ENCODE measurements at regions not wholly inside any gene's neighbourhood (a gene's known extent, or its start where the extent isn't known, plus 50 kb on each side); places are given as distances from the start of the nearest gene placed in this dataset.

DNA sequence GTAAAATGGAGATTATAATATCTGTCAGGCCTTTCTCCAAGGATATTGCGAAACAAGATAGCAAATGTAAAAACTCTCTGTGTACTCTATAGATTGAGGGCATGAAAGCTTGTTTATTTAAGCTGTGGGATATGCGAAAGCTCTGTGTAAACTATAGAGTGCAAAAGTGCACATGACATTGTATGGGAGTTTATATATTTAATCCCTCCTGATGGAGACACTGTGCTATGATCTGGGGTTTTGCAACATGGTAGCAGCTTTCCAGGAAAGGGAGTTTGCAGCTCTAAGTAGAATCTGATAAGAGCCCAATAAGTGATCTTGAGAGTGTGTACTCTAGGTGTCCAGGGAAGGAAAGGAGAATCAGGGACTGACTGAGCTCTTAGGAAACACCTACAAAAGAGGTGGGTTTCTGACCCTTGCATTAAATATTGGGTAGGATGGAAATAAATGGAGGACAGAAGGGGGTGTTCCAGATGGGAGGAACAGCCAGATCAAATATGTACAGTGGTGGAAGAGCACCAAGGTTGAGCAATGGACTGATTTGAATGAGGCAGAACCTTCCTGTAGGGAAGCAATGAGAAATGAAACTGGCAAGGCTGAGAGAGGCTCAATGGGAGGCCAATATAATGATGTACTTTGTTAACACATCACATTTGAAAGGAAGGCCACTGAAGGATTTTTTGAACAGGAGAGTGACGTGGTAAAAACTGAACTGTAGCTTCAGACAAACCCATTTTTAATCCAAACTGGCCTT is 450.1 kb downstream of the GJA1 start:
- ChIA-PET CTCF (ENCODE audit: low intra/inter-chr PET ratio, low total read pairs) (no interaction called here), POLR2A (no interaction called here)
- H2AFZ ChIP-seq (ENCODE audit: low read length) = no peak overlapping the region
- no peaks in the 10 kb centered on the region for H3K36me3 ChIP-seq (replicated peaks in 1 of 2; ENCODE audit: control insufficient read depth in 1 of 2, insufficient read depth in 2 of 2, low read length in 2 of 2)
- H3K4me3 ChIP-seq (replicated peaks in 1 of 3; ENCODE audit: insufficient read depth in 1 of 3, low read depth in 2 of 3, low read length in 3 of 3) = no peak overlapping the region
- in situ Hi-C loops (cut with HindIII; ENCODE audit: extremely low pct_ligation_motif_present, low pct_unique_long_range_greater_than_20kb) (no loop called here), intact Hi-C loops (cut with micrococcal nuclease; ENCODE audit: unreplicated experiment) (no loop called here)
- H3K79me2 ChIP-seq (ENCODE audit: insufficient read depth, low read length) = no peaks in the 10 kb centered on the region
- no peak overlapping the region for H3K27ac ChIP-seq (ENCODE audit: extremely low read length, insufficient read depth, low read length)
- BruUV-seq (replicated peaks) = no TSS peak
- no peaks in the 10 kb centered on the region for H4K20me1 ChIP-seq (ENCODE audit: insufficient read depth, low read length)
- ATAC-seq (peak; percentile 99), FAIRE-seq (no peak), DNase-seq (ENCODE audit: low spot score) (peak; percentile 74)
- peak overlapping the region; percentile 4; the same call in 1 of the 2 replicates for H3K4me2 ChIP-seq (ENCODE audit: low read depth, low read length)
- H3K9ac ChIP-seq (ENCODE audit: insufficient read depth, low read depth, low read length) = no peak overlapping the region
- no peaks in the 10 kb centered on the region for H3K9me3 ChIP-seq (ENCODE audit: low read length)
- no peaks in the 10 kb centered on the region for H3K27me3 ChIP-seq (ENCODE audit: control insufficient read depth in 1 of 2, insufficient read depth in 2 of 2, low read length in 2 of 2)
- WGBS (ENCODE audit: low lambda C conversion rate) = 15% methylated on average over 3 of the region's 3 CpGs
- H3K4me1 ChIP-seq (ENCODE audit: insufficient read depth, low read length) = peaks cover 15% of the 10 kb centered on the region
- TF ChIP-seq GATAD1 (CRISPR knock-in tag; IDR thresholded peaks at IDR 0.05) = 0 out of 2 replicates have a peak, but pooled peaks have one; percentile 36
- TF ChIP-seq PPARG (CRISPR knock-in tag; conservative IDR thresholded peaks at IDR 0.05) = peak; percentile 50; the same call in 1 of the 2 replicates
- no peak for TF ChIP-seq IKZF1 (IDR thresholded peaks at IDR 0.05)
- TF ChIP-seq, protein P1, sequence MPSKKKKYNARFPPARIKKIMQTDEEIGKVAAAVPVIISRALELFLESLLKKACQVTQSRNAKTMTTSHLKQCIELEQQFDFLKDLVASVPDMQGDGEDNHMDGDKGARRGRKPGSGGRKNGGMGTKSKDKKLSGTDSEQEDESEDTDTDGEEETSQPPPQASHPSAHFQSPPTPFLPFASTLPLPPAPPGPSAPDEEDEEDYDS (CRISPR knock-in tag; IDR thresholded peaks at IDR 0.05) = no peak
- TF ChIP-seq ZNF652 (CRISPR knock-in tag; IDR thresholded peaks at IDR 0.05; ENCODE audit: borderline replicate concordance, low read depth) = no peak; the same call in 1 of the 2 replicates
- no peak for TF ChIP-seq TAF1 (CRISPR knock-in tag; IDR thresholded peaks at IDR 0.05)
- TF ChIP-seq ZBTB1 (CRISPR knock-in tag; IDR thresholded peaks at IDR 0.05; ENCODE audit: borderline replicate concordance) = no peak
- TF ChIP-seq, protein P2, sequence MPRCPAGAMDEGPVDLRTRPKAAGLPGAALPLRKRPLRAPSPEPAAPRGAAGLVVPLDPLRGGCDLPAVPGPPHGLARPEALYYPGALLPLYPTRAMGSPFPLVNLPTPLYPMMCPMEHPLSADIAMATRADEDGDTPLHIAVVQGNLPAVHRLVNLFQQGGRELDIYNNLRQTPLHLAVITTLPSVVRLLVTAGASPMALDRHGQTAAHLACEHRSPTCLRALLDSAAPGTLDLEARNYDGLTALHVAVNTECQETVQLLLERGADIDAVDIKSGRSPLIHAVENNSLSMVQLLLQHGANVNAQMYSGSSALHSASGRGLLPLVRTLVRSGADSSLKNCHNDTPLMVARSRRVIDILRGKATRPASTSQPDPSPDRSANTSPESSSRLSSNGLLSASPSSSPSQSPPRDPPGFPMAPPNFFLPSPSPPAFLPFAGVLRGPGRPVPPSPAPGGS (CRISPR knock-in tag; IDR thresholded peaks at IDR 0.05) = no peak
- no peak for TF ChIP-seq PHF21A (CRISPR knock-in tag; IDR thresholded peaks at IDR 0.05)
- no peak for TF ChIP-seq ZFY (CRISPR knock-in tag; IDR thresholded peaks at IDR 0.05)
- TF ChIP-seq, protein P3, sequence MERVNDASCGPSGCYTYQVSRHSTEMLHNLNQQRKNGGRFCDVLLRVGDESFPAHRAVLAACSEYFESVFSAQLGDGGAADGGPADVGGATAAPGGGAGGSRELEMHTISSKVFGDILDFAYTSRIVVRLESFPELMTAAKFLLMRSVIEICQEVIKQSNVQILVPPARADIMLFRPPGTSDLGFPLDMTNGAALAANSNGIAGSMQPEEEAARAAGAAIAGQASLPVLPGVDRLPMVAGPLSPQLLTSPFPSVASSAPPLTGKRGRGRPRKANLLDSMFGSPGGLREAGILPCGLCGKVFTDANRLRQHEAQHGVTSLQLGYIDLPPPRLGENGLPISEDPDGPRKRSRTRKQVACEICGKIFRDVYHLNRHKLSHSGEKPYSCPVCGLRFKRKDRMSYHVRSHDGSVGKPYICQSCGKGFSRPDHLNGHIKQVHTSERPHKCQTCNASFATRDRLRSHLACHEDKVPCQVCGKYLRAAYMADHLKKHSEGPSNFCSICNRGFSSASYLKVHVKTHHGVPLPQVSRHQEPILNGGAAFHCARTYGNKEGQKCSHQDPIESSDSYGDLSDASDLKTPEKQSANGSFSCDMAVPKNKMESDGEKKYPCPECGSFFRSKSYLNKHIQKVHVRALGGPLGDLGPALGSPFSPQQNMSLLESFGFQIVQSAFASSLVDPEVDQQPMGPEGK (CRISPR knock-in tag; IDR thresholded peaks at IDR 0.05) = peak; percentile 28; the same call in 1 of the 2 replicates
- no peak for TF ChIP-seq FOXP1 (IDR thresholded peaks at IDR 0.05)
- peak; percentile 75 for TF ChIP-seq FOXP1 (CRISPR knock-in tag; IDR thresholded peaks at IDR 0.05)
- no peak for TF ChIP-seq ZNF792 (CRISPR knock-in tag; IDR thresholded peaks at IDR 0.05)
- no peak for TF ChIP-seq TSC22D2 (CRISPR knock-in tag; IDR thresholded peaks at IDR 0.05; ENCODE audit: borderline replicate concordance)
- no peak for TF ChIP-seq ZNF496 (CRISPR knock-in tag; IDR thresholded peaks at IDR 0.05; ENCODE audit: insufficient replicate concordance)
- TF ChIP-seq NFYC (CRISPR knock-in tag; IDR thresholded peaks at IDR 0.05) = no peak
- 0 out of 2 replicates have a peak, but pooled peaks have one; percentile 42 for TF ChIP-seq GTF3A (CRISPR knock-in tag; conservative IDR thresholded peaks at IDR 0.05)
- TF ChIP-seq PHF8 (CRISPR knock-in tag; IDR thresholded peaks at IDR 0.05) = no peak
- TF ChIP-seq, protein P4, sequence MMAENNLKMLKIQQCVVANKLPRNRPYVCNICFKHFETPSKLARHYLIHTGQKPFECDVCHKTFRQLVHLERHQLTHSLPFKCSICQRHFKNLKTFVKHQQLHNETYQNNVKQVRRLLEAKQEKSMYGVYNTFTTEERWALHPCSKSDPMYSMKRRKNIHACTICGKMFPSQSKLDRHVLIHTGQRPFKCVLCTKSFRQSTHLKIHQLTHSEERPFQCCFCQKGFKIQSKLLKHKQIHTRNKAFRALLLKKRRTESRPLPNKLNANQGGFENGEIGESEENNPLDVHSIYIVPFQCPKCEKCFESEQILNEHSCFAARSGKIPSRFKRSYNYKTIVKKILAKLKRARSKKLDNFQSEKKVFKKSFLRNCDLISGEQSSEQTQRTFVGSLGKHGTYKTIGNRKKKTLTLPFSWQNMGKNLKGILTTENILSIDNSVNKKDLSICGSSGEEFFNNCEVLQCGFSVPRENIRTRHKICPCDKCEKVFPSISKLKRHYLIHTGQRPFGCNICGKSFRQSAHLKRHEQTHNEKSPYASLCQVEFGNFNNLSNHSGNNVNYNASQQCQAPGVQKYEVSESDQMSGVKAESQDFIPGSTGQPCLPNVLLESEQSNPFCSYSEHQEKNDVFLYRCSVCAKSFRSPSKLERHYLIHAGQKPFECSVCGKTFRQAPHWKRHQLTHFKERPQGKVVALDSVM (CRISPR knock-in tag; IDR thresholded peaks at IDR 0.05) = no peak
